ENCODE measurements at regions not wholly inside any gene's neighbourhood (a gene's known extent, or its start where the extent isn't known, plus 50 kb on each side); places are given as distances from the start of the nearest gene placed in this dataset.
"Not testable (repeated sequence)": the region's sequence is repeated elsewhere in the genome, so short reads cannot be mapped to it uniquely, and the experiment has no call there.

- no peak for DNase-seq
Observed at GRCh38 chr11:87870086-87870485, 305.2 kb downstream of the RAB38 start.

- no peak for DNase-seq
Observed at GRCh38 chr11:87866951-87867350, 308.3 kb downstream of the RAB38 start.

GRCh38 chr11:87861030-87861429, 314.2 kb downstream of the RAB38 start:
- no peak for DNase-seq

GRCh38 chr11:87859636-87860035, 315.6 kb downstream of the RAB38 start:
- no peak for DNase-seq

DNA sequence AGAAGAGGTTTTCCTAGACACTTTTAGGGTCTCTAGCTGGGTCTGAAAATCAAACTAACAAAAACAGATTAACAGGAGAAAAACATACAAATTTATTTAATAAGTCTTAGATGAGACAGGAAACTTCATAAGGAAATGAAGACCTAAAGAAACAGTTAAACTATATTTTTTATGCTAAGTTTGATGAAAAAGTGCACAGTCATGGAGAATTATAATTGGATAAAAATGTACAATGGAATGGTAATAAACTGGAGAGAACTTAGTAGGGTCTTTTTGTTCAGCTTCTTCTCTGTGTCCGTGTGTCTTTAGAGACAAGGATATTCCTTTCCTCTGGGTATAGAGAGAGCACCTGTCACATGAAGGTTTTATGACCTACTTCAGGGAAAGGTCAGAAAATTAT, 323.4 kb downstream of the RAB38 start:
- DNase-seq: no peak

DNA sequence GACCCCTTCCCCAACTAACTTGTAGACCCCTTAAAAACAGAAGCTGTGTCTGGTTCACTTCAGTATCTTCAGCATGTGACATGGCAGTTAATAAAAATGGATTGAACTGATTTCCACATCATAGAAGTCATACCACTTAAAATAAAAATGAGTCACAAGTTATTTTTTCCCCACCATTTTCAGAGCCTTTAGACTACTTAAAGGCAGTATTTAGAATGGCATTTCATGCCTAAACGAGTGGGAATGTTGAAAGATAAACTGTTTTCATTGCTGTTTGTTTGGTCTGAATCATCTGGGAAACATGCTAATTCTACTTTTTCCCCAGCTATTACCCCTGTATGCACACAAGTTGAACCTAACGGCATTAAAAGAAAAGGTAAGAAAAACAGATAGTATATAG, 324.0 kb downstream of the RAB38 start:
- no peak for DNase-seq

DNA sequence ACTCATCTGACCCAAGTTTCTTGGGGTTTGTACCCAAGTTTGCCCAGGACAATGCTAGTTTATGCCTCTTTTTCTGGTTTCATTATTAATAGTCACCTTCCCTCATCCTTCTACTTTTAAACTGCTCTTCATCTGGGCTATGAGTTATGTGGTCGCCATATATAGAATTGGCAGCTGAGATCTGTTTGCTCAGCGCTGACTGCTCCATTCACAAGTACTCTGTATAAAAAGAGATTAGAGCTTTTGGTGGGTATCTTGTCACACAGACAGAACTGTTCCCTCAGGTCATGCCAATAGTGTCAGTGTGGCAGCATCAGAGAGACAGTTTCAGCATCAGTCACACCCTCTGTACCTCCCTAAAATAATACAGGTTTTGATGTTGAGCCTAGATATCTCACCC, 326.0 kb downstream of the RAB38 start:
- DNase-seq: no peak

DNA sequence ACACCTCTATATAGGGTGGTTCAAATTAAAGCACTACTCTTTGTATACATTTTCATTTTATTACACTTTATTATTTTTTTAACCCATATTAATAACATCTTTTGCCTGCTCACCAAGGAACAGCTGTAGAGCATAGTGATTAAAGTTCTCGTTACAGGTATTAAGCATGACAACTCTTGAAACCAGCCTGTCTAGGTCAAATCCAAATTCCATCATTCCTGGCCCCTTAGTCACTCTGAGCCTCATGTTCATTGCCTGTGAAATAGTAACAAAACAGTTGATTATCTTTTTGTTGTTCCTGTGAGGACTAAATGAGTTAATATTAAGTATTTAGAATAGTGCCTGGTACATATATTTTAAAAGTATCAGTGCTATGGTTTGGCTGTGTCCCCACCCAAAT, 334.5 kb downstream of the RAB38 start:
- DNase-seq: no peak

DNA sequence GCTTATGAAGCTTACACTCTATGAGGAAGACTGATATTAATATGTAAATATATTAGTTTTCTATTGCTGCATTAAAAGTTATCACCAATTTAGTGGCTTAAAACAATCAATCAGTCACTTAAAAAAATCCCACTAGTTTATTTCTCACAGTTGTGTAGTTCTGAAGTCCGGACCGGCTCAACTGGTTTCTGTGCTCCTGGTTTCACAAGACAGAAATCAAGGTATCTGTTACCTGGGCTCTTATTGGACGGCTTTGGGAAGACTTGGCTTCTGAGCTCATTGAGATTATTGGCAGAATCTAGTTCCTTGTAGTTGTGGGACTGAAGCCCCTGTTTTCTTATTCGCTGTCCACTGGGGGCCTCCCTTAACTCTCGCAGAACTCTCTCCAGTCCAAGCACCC, 343.0 kb downstream of the RAB38 start:
- DNase-seq: no peak

DNA sequence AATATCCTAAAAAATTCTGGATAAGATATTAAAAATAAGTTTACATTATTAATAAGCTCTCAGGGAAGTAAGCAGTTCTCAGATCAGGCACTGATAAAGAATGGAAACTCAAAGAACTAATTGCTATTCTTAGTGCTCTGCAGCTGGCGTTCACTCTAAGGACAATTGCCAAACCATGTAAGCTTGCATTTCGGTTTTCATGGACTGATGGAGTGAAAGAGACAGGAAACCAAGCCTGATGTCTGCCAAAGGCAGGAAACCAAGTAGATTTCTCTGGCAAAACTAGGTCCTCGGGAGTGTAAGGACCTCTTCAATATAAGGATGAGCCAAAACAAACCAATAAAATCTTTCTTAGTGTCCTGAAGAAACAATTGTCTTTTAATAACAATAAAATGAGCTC, 355.2 kb downstream of the RAB38 start:
- DNase-seq: no peak

DNA sequence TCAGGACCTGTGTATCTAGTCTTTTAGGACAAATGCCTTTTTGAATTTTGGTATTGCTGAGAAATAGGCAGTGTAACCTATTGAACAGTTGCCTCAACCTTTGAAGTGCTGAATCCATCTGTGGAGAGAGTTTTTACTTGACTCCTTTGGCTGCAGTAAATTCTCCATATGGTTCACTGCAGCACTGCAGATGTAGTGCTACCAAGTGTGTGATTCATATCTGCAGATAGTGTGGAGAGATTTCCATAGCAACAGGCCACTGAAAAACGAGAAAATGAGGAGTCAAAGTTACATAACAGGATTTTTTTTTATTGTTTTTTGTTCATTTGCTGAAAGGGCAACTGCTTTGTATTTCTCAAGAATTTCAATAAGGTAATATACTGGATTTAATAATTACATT, 356.1 kb downstream of the RAB38 start:
- no peak for DNase-seq

DNA sequence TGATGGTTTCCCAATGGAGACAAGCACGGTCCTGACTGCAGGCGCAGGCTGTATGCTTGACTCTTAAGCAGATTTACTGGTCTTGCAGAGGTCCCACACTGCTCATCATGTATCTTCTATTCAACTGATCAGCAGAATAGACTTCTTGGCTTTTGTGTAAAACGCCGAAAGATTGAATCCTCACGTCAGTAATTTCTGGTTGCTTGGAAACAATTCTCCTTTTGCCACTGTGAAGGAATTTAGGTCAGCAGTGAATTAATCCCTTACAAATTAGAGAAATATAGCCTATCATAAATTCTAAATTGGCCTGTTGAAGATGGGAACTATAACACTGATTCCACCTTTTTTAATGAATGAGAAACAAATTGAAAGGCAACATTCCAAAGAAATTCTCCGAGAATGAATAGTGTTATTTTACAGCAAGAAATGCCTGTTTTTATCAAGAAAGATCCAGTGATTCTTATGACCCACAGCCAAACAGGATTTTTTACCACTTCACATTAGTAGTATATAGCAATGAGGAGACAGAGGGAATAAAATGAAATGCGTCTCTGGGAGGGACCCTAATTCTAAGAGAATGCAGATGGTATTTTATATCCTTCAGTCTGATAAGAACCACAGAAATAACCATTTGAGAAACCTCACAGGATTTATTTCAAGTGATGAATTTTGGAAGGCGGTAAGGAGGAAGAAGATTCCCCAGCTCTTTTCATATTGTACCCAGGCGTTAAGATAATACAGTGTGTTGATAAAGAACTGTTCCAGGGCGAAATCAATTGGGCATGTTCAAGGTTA, 362.5 kb downstream of the RAB38 start:
- DNase-seq: no peak

DNA sequence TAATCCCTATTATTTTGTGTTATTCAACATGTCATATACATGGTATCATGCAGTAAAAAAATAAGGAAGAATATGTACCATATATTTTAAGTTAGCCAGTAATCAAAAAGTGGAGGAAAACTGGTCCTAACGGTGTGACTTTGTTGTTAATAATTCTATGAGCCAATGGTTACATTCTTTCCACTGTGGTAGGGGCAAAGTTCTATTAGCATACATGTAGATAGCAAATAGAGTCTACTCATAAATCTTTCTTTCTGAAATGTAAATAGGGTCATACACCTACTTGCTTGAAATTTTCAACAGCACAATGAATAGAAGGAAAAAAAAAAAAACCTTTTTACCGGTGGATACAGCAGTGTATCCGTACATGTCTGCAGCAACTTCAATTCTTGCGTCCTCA, 364.8 kb downstream of the RAB38 start:
- no peak for DNase-seq

- no peak for DNase-seq
Observed at GRCh38 chr11:87809256-87809655, 366.0 kb downstream of the RAB38 start.

DNA sequence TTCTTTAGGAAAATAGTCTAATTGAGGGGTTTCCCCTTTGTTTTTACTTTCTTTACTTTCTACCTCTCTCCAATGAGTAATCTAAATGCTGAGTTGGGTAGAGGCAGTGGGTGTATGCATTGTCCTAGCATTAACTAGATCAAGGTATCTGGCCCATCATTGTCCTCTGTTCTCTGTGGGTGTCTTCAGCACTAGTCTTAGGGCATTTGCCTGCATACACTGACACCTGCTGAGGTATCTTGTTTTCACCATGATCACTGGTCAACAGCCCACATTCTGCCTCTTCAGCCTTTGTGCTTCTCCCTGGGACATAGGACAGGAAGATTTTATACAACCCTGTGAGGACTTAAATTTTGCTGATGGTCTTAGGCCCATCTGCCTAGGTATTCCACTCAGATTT, 371.1 kb downstream of the RAB38 start:
- no peak for DNase-seq

- no peak for DNase-seq
Observed at GRCh38 chr11:87803748-87804147, 371.5 kb downstream of the RAB38 start.

- not testable (repeated sequence) for DNase-seq
Observed at GRCh38 chr11:87784862-87785261, 390.4 kb downstream of the RAB38 start.

DNA sequence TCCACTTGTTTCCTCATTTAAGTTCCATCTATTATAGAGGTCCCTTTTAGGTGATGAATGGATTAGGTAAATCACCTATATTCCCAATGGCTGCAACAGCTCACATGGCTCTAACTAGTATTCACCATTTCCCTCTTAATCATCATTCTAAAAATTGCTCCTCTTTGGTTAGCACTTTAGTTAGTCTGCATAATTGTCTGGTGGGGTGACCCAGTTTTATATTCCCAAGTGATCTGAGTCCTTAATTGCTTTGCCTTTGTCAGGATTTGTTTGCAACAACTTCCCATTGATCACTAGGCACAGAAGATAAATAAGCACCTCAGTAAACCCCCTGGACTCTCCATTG, 395.2 kb downstream of the RAB38 start:
- no peak for DNase-seq

GRCh38 chr11:87779276-87780067, 395.8 kb downstream of the RAB38 start:
- DNase-seq: no peak

GRCh38 chr11:87778357-87778756, 396.9 kb downstream of the RAB38 start:
- DNase-seq: no peak

DNA sequence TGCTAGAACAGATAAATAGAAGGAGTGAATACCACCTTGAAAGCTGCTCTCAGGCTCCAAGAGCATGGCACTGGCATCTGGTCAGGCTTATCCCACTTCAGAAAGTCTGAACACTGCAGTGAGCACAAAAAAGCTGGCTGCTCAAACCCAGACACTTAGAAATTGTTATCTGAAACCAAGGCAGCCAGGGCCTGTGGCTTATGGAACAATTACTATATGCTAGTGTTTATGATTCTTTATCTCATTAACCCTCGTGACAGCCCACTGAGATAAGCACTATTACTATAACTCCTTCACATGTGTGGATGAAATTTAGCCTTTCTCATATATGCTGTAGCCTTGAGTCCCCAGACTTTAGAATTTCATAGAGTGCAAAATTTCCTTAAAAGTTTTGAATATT, 400.2 kb downstream of the RAB38 start:
- no peak for DNase-seq

DNA sequence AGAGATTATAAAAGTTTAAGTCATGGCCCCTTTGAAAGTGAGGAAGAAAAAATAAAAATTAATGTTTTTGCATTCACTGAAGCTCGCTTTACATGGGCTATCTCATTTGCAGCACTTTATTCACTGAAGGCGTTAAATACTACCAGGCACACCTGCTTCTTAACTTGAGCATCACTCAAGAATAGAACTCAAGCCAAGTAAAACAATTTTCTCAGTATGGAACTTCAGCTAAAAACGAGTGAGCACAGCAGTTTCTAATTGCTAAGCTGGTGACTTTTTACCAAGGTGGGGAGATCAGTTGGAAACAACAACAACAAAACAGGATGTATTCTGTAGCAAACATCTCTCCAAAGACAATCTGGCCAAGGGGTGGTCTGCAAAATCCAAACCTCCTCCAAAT, 405.6 kb downstream of the RAB38 start:
- DNase-seq: no peak

DNA sequence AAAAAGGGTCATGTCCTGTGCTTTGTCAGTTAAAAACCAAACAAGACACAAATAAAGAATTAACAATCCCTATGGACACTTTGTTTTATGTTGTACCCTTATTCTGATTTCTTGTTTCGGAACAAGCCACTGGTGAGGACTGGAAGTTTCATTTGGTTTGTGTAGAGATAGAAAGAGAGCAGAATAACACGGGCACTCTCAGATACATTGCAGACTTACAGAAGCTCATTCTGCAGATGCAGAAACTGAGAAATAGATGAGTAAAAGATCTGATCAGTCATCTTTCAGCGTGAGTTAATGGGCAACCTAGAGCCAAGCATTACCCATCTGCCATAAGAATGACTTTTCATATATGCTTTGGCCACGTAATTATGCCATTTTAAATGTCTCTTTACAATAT, 407.6 kb downstream of the RAB38 start:
- DNase-seq: no peak

- not testable (repeated sequence) for DNase-seq
Observed at GRCh38 chr11:87764075-87764474, 411.2 kb downstream of the RAB38 start.

DNA sequence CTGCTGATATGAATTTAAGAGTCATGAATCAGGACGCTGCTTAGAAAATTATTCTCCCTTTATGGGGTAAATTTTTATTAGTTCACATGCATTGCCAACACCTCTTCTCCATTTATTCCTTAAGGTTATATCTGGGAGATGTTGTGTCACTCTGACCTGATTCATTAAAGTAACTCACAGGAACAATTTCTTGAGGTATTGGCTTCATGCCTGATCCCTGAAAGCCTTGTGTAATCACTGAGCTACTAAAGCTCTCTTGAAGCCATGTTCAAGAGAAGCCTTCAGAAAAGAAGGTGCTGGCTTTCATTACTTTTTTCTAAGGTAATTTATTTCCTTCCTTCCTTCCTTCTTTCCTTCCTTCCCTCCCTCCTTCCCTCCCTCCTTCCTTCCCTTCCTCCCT, 420.6 kb downstream of the RAB38 start:
- no peak for DNase-seq

Data from hematopoietic multipotent progenitor cell treated with erythropoietin and hydrocortisone succinate and interleukin-3 and kit ligand, for 6 days (in vitro differentiated cells).